ENCODE measurements at regions not wholly inside any gene's neighbourhood (a gene's known extent, or its start where the extent isn't known, plus 50 kb on each side); places are given as distances from the start of the nearest gene placed in this dataset.
"Not testable (repeated sequence)": the region's sequence is repeated elsewhere in the genome, so short reads cannot be mapped to it uniquely, and the experiment has no call there.

- peaks cover 11% of the 10 kb centered on the region for H3K27me3 Mint-ChIP-seq (ENCODE audit: low read depth)
- DNase-seq; H3K4me3 Mint-ChIP-seq; H3K36me3 Mint-ChIP-seq (ENCODE audit: insufficient read depth); ATAC-seq; H3K4me1 Mint-ChIP-seq (ENCODE audit: low read depth); H3K9me3 Mint-ChIP-seq: not testable (repeated sequence)
Observed at GRCh38 chr1:76738355-76738754, 128.9 kb upstream of the ST6GALNAC5 start.

GRCh38 chr1:76740956-76741355, 126.3 kb upstream of the ST6GALNAC5 start:
- not testable (repeated sequence) for ATAC-seq; H3K4me1 Mint-ChIP-seq (ENCODE audit: low read depth); H3K36me3 Mint-ChIP-seq (ENCODE audit: insufficient read depth); DNase-seq; H3K4me3 Mint-ChIP-seq
- peaks cover 11% of the 10 kb centered on the region for H3K27me3 Mint-ChIP-seq (ENCODE audit: low read depth)
- H3K9me3 Mint-ChIP-seq = peaks cover 15% of the 10 kb centered on the region

DNA sequence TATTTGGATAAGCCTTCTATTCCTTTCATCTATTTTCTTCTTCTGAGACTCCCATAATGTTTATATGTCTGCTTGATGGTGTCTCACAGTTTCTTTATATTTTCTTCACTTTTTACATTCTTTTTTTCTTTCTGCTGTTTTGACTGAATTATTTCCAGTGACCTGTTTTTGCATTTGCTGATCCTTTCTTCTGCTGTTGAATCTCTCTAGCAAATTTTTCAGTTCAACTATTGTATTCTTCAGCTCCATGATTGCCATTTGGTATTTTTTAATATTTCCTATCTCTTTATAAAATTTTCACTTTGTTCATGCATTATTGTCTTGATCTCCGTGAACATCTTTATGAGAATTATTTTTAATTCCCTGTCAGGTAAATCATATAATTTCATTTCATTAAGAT, 122.3 kb upstream of the ST6GALNAC5 start:
- no peak overlapping the region for H3K4me3 Mint-ChIP-seq
- H3K4me1 Mint-ChIP-seq (ENCODE audit: low read depth) = no peaks in the 10 kb centered on the region
- H3K9me3 Mint-ChIP-seq = peaks cover 15% of the 10 kb centered on the region
- no peaks in the 10 kb centered on the region for H3K36me3 Mint-ChIP-seq (ENCODE audit: insufficient read depth)
- no peak for DNase-seq
- peaks cover 15% of the 10 kb centered on the region for H3K27me3 Mint-ChIP-seq (ENCODE audit: low read depth)
- ATAC-seq = no peak

- Mint-ChIP-seq H3K4me1 (ENCODE audit: low read depth) (no peaks in the 10 kb centered on the region), H3K9me3 (peaks cover 15% of the 10 kb centered on the region), H3K4me3 (no peak overlapping the region), H3K27me3 (ENCODE audit: low read depth) (peaks cover 15% of the 10 kb centered on the region), H3K36me3 (ENCODE audit: insufficient read depth) (no peaks in the 10 kb centered on the region)
- ATAC-seq (no peak), DNase-seq (no peak)
Observed at GRCh38 chr1:76746206-76746605, 121.1 kb upstream of the ST6GALNAC5 start.

GRCh38 chr1:76754730-76755129, 112.5 kb upstream of the ST6GALNAC5 start:
- ATAC-seq = no peak
- Mint-ChIP-seq H3K36me3 (ENCODE audit: insufficient read depth) (no peaks in the 10 kb centered on the region), H3K9me3 (no peaks in the 10 kb centered on the region), H3K4me3 (no peak overlapping the region), H3K27me3 (ENCODE audit: low read depth) (no peaks in the 10 kb centered on the region), H3K4me1 (ENCODE audit: low read depth) (no peaks in the 10 kb centered on the region)
- no peak for DNase-seq

DNA sequence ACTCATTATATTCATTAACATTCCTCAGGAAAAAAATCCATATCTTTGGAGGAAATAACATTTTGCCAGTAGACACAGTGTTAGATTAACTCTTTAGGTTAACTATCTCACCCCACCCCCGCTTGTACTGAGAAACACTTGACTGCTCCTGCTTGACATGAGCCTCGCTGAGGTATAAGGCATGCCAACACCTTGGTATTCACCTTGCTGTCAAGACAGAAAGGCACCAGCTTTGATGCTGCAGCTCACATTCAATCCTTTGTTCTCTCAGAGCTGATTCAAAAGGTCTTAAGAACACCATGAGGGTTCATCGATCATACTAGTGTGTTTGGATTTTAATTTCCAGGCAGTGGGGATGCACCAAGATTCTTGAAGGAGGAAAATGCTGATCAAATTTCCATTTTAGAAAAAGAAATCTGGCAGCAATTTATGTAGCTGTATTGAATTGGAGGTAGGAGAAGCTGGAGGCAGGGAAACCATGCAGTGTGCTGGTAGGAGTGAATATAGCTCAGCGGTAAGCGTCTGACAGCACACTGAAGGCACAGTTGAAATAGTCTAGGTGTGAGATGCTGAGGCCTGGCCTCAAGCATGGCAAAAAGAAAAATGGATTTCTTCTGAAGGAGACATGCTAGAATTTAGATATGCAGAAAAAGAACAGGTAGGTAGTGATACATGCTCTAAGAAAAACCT, 108.0 kb upstream of the ST6GALNAC5 start:
- ATAC-seq (no peak), DNase-seq (no peak)
- H3K4me3 Mint-ChIP-seq = no peak overlapping the region
- no peaks in the 10 kb centered on the region for H3K9me3 Mint-ChIP-seq
- no peaks in the 10 kb centered on the region for H3K27me3 Mint-ChIP-seq (ENCODE audit: low read depth)
- H3K4me1 Mint-ChIP-seq (ENCODE audit: low read depth) = no peaks in the 10 kb centered on the region
- H3K36me3 Mint-ChIP-seq (ENCODE audit: insufficient read depth) = no peaks in the 10 kb centered on the region

- Mint-ChIP-seq H3K27me3 (ENCODE audit: low read depth) (no peaks in the 10 kb centered on the region), H3K4me3 (no peak overlapping the region), H3K9me3 (no peaks in the 10 kb centered on the region), H3K4me1 (ENCODE audit: low read depth) (no peaks in the 10 kb centered on the region), H3K36me3 (ENCODE audit: insufficient read depth) (no peaks in the 10 kb centered on the region)
- DNase-seq = no peak
- no peak for ATAC-seq
Observed at GRCh38 chr1:76759950-76760349, 107.3 kb upstream of the ST6GALNAC5 start.

DNA sequence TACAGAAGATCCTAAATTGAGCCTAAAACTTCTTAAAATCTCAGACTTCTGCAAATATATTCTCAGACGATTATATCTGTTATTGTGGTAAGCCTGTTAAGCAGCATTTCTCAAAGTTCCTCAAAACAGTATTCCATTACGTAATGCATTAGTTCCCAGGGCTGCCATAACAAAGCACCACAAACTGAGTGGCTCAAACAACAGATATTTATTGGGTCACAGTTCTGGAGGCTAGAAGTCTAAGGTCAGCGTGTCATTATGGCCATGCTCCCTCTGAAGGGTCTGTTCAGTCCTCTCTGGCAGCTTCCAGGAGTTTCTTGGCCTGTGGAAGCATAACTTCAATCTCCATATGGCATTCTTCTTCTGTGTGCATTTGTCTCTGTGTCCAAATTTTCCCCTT, 103.5 kb upstream of the ST6GALNAC5 start:
- Mint-ChIP-seq H3K4me1 (ENCODE audit: low read depth) (no peaks in the 10 kb centered on the region), H3K4me3 (no peak overlapping the region), H3K36me3 (ENCODE audit: insufficient read depth) (no peaks in the 10 kb centered on the region), H3K9me3 (no peaks in the 10 kb centered on the region), H3K27me3 (ENCODE audit: low read depth) (peaks cover 8% of the 10 kb centered on the region)
- ATAC-seq (no peak), DNase-seq (no peak)

- H3K36me3 Mint-ChIP-seq (ENCODE audit: insufficient read depth) = no peaks in the 10 kb centered on the region
- DNase-seq = no peak
- H3K27me3 Mint-ChIP-seq (ENCODE audit: low read depth) = peaks cover 8% of the 10 kb centered on the region
- no peak overlapping the region for H3K4me3 Mint-ChIP-seq
- no peak for ATAC-seq
- H3K9me3 Mint-ChIP-seq = no peaks in the 10 kb centered on the region
- H3K4me1 Mint-ChIP-seq (ENCODE audit: low read depth) = no peaks in the 10 kb centered on the region
Observed at GRCh38 chr1:76764638-76765454, 102.4 kb upstream of the ST6GALNAC5 start.

GRCh38 chr1:76766381-76766780, 100.9 kb upstream of the ST6GALNAC5 start:
- ATAC-seq = no peak
- H3K36me3 Mint-ChIP-seq (ENCODE audit: insufficient read depth) = no peaks in the 10 kb centered on the region
- H3K4me1 Mint-ChIP-seq (ENCODE audit: low read depth) = no peaks in the 10 kb centered on the region
- no peak overlapping the region for H3K4me3 Mint-ChIP-seq
- peaks cover 8% of the 10 kb centered on the region for H3K27me3 Mint-ChIP-seq (ENCODE audit: low read depth)
- H3K9me3 Mint-ChIP-seq = no peaks in the 10 kb centered on the region
- DNase-seq = no peak

GRCh38 chr1:76769911-76770310, 97.4 kb upstream of the ST6GALNAC5 start:
- Mint-ChIP-seq H3K36me3 (ENCODE audit: insufficient read depth) (no peaks in the 10 kb centered on the region), H3K9me3 (no peaks in the 10 kb centered on the region), H3K27me3 (ENCODE audit: low read depth) (peaks cover 8% of the 10 kb centered on the region), H3K4me1 (ENCODE audit: low read depth) (no peaks in the 10 kb centered on the region), H3K4me3 (no peak overlapping the region)
- DNase-seq = no peak
- no peak for ATAC-seq

DNA sequence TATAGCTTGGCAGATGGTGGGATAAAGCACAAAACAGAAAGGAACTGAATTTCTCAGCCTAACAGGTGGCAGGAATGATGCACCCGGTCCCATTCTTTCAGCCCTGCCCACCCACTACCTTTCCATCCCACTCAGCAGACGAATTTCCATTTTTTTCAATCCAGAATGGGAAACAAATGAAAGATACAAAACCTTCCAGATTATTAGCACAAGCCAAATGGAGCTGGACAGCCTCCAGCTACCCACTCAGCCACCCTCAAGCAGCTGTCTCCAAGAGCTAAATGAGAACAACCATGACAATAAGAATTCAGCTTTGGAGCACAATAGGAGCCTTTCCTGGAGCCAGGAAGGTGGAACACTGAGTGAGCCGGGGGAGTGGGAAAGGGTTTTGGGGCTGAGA, 96.3 kb upstream of the ST6GALNAC5 start:
- Mint-ChIP-seq H3K4me1 (ENCODE audit: low read depth) (no peaks in the 10 kb centered on the region), H3K27me3 (ENCODE audit: low read depth) (peaks cover 4% of the 10 kb centered on the region), H3K9me3 (no peaks in the 10 kb centered on the region), H3K4me3 (no peak overlapping the region), H3K36me3 (ENCODE audit: insufficient read depth) (no peaks in the 10 kb centered on the region)
- DNase-seq (no peak), ATAC-seq (no peak)

- ATAC-seq = no peak
- H3K9me3 Mint-ChIP-seq = peaks cover 4% of the 10 kb centered on the region
- H3K4me1 Mint-ChIP-seq (ENCODE audit: low read depth) = no peaks in the 10 kb centered on the region
- DNase-seq = no peak
- H3K27me3 Mint-ChIP-seq (ENCODE audit: low read depth) = no peaks in the 10 kb centered on the region
- no peaks in the 10 kb centered on the region for H3K36me3 Mint-ChIP-seq (ENCODE audit: insufficient read depth)
- H3K4me3 Mint-ChIP-seq = no peak overlapping the region
Observed at GRCh38 chr1:76781447-76781846, 85.8 kb upstream of the ST6GALNAC5 start.

- Mint-ChIP-seq H3K4me3 (no peak overlapping the region), H3K9me3 (peaks cover 4% of the 10 kb centered on the region), H3K27me3 (ENCODE audit: low read depth) (peaks cover 2% of the 10 kb centered on the region), H3K4me1 (ENCODE audit: low read depth) (no peaks in the 10 kb centered on the region), H3K36me3 (ENCODE audit: insufficient read depth) (no peaks in the 10 kb centered on the region)
- no peak for DNase-seq
- no peak for ATAC-seq
Observed at GRCh38 chr1:76782809-76783208, 84.5 kb upstream of the ST6GALNAC5 start.

DNA sequence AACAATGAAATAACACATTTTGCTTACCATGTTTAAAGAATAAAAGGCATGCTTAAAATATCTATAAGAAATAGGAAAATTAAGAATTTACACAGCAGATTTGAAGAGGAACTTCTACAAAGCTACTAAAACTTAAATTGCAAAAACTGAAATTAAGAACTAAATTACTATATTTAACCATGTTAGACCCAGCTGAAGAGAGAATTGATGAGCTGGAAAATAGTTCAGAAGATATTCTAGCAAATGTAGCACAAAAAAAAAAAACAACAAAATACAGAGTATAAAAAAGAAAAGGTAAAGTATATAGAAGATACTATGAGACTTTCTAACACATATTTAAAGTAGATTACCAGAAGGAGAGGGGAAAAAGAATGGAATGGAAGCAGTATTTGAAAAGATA, 82.8 kb upstream of the ST6GALNAC5 start:
- ATAC-seq (no peak), DNase-seq (no peak)
- Mint-ChIP-seq H3K9me3 (peaks cover 4% of the 10 kb centered on the region), H3K27me3 (ENCODE audit: low read depth) (peaks cover 2% of the 10 kb centered on the region), H3K4me3 (no peak overlapping the region), H3K36me3 (ENCODE audit: insufficient read depth) (no peaks in the 10 kb centered on the region), H3K4me1 (ENCODE audit: low read depth) (no peaks in the 10 kb centered on the region)
